ENCODE measurements at regions not wholly inside any gene's neighbourhood (a gene's known extent, or its start where the extent isn't known, plus 50 kb on each side); places are given as distances from the start of the nearest gene placed in this dataset.
A peak's percentile ranks its signal among the peaks of the same experiment; 100 is the strongest.
"Not testable (repeated sequence)": the region's sequence is repeated elsewhere in the genome, so short reads cannot be mapped to it uniquely, and the experiment has no call there.

GRCh38 chr7:16091701-16092310, 329.5 kb downstream of the CRPPA start:
- no peak for DNase-seq (ENCODE audit: low spot score)

GRCh38 chr7:16089801-16090200, 331.5 kb downstream of the CRPPA start:
- no peak for DNase-seq (ENCODE audit: low spot score)

- DNase-seq (ENCODE audit: low spot score), result no peak
Measured at GRCh38 chr7:16089191-16089590, 332.1 kb downstream of the CRPPA start.

GRCh38 chr7:16086743-16087142, 334.6 kb downstream of the CRPPA start:
- no peak for DNase-seq (ENCODE audit: low spot score)

GRCh38 chr7:16085780-16086179, 335.6 kb downstream of the CRPPA start:
- DNase-seq (ENCODE audit: low spot score), result not testable (repeated sequence)

- DNase-seq (ENCODE audit: low spot score), result no peak
Measured at GRCh38 chr7:16084875-16085274, 336.5 kb downstream of the CRPPA start.

- DNase-seq (ENCODE audit: low spot score), result no peak
Measured at GRCh38 chr7:16084370-16084769, 337.0 kb downstream of the CRPPA start.

GRCh38 chr7:16083931-16084330, 337.4 kb downstream of the CRPPA start:
- no peak for DNase-seq (ENCODE audit: low spot score)

- no peak for DNase-seq (ENCODE audit: low spot score)
Measured at GRCh38 chr7:16080131-16080530, 341.2 kb downstream of the CRPPA start.

- DNase-seq (ENCODE audit: low spot score), result no peak
Measured at GRCh38 chr7:16079723-16080122, 341.6 kb downstream of the CRPPA start.

GRCh38 chr7:16078076-16078952, 343.0 kb downstream of the CRPPA start:
- peak; percentile 56 for DNase-seq (ENCODE audit: low spot score)

- no peak for DNase-seq (ENCODE audit: low spot score)
Measured at GRCh38 chr7:16071246-16071857, 350.0 kb downstream of the CRPPA start.

GRCh38 chr7:16070806-16071205, 350.5 kb downstream of the CRPPA start:
- DNase-seq (ENCODE audit: low spot score), result no peak

GRCh38 chr7:16069998-16070397, 351.3 kb downstream of the CRPPA start:
- no peak for DNase-seq (ENCODE audit: low spot score)

GRCh38 chr7:16068183-16068582, 353.2 kb downstream of the CRPPA start:
- no peak for DNase-seq (ENCODE audit: low spot score)

- no peak for DNase-seq (ENCODE audit: low spot score)
Measured at GRCh38 chr7:16067711-16068110, 353.6 kb downstream of the CRPPA start.

- no peak for DNase-seq (ENCODE audit: low spot score)
Measured at GRCh38 chr7:16066805-16067459, 354.4 kb downstream of the CRPPA start.

GRCh38 chr7:16065939-16066338, 355.4 kb downstream of the CRPPA start:
- no peak for DNase-seq (ENCODE audit: low spot score)

- DNase-seq (ENCODE audit: low spot score), result no peak
Measured at GRCh38 chr7:16063716-16064675, 357.3 kb downstream of the CRPPA start.

- DNase-seq (ENCODE audit: low spot score), result no peak
Measured at GRCh38 chr7:16063221-16063620, 358.1 kb downstream of the CRPPA start.

- DNase-seq (ENCODE audit: low spot score), result no peak
Measured at GRCh38 chr7:16062269-16062668, 359.1 kb downstream of the CRPPA start.
